ENCODE measurements at regions not wholly inside any gene's neighbourhood (a gene's known extent, or its start where the extent isn't known, plus 50 kb on each side); places are given as distances from the start of the nearest gene placed in this dataset.

GRCh38 chr2:140128909-140129308 lies 1348.7 kb upstream of the NXPH2 start:
- TF ChIP-seq POLR2A (IDR thresholded peaks at IDR 0.05; ENCODE audit: low read depth) (no peak), CTCF (IDR thresholded peaks at IDR 0.05) (no peak), EP300 (IDR thresholded peaks at IDR 0.05) (no peak)

Measured in esophagus muscularis mucosa (tissue), 4 donors.